Stomach (tissue), 8 donors: ENCODE measurements at regions not wholly inside any gene's neighbourhood (a gene's known extent, or its start where the extent isn't known, plus 50 kb on each side); places are given as distances from the start of the nearest gene placed in this dataset.

Source experiments
- DNase-seq, 2 donors: peaks; one replicate each; pipeline versions ENCODE4 v3.0.0 to v3.0.0-alpha.2; 2013 to 2019
- H3K27ac ChIP-seq, 5 donors: fragments of 200-600 bp in 4 of 5; sonication (generic) in 4 of 5; one replicate each; pipeline ENCODE4 v1.5.1; 2013 to 2019; ENCODE audit warnings: mild to moderate bottlenecking in 1 of 5, moderate library complexity in 1 of 5
- H3K27me3 ChIP-seq, 3 donors: fragments of 200-600 bp; sonication (generic); one replicate each; pipeline ENCODE4 v1.5.1; 2017 to 2019; ENCODE audit warnings: mixed run types in 1 of 3
- H3K36me3 ChIP-seq, 4 donors: fragments of 200-600 bp; sonication (generic); 1 replicate in 3 of 4; 2 replicates in 1 of 4; pipeline ENCODE4 v1.5.1; 2016 to 2019
- H3K4me1 ChIP-seq, 4 donors: fragments of 200-600 bp; sonication (generic); one replicate each; pipeline ENCODE4 v1.5.1; 2016 to 2019
- H3K4me3 ChIP-seq, 4 donors: fragments of 200-600 bp; sonication (generic) in 3 of 4; one replicate each; pipeline ENCODE4 v1.5.1; 2016 to 2019; ENCODE audit warnings: mild to moderate bottlenecking in 1 of 4
- H3K9me3 ChIP-seq, 4 donors: fragments of 200-600 bp; sonication (generic); one replicate each; pipeline ENCODE4 v1.5.1; 2016 to 2019
- CTCF ChIP-seq, 7 experiments: fragments of 450-650 bp in 4 of 7; fragments of 200-600 bp in 3 of 7; sonication (generic) in 3 of 7; IDR thresholded peaks; one replicate each; pipeline ENCODE4 v1.5.1; 2016 to 2019; ENCODE audit warnings: antibody characterized with exemption in 7 of 7, control low read depth in 2 of 7, mild to moderate bottlenecking in 1 of 7
- EP300 ChIP-seq: sonication (generic); formaldehyde crosslinking; IDR thresholded peaks from one replicate; pipeline ENCODE4 v1.6.1; 2017; ENCODE audit warnings: antibody characterized with exemption
- POLR2A ChIP-seq, 4 donors: fragments of 450-650 bp; IDR thresholded peaks; one replicate each; pipeline ENCODE4 v1.6.1; 2016; ENCODE audit warnings: antibody characterized with exemption in 4 of 4, control low read depth in 2 of 4, mild to moderate bottlenecking in 1 of 4, moderate library complexity in 1 of 4
- POLR2AphosphoS5 ChIP-seq, 3 donors: sonication (generic); formaldehyde crosslinking; IDR thresholded peaks; one replicate each; pipeline ENCODE4 v1.6.1; 2016; ENCODE audit warnings: antibody characterized with exemption in 3 of 3
- WGBS, 5 donors: extraction: QIAGEN DNeasy Blood & Tissue Kit in 3 of 5; methylation state at CpG; one replicate each; pipeline versions ENCODE4 v1.1.5 to v1.1.7; 2013 to 2018; 5-methylcytosine and 5-hydroxymethylcytosine counted together
- intact Hi-C: fragments of 100-400 bp; cut with DNase I; formaldehyde crosslinking; loops from one replicate; pipeline ENCODE4 v1.15.1; 2023; ENCODE audit warnings: low total_unique reads
- donor health status: healthy with polysubstance abuse.
- donor health status: Bipolar disorder and iron deficiency.
- donor health status: healthy.

GRCh38 chr15:92247649-92248242, 145.9 kb upstream of the ST8SIA2 start:
- intact Hi-C loops: no loop called here
- TF ChIP-seq EP300: no peak
- no peak for TF ChIP-seq POLR2A (IDR thresholded peaks at IDR 0.05)
- no peak for TF ChIP-seq CTCF (IDR thresholded peaks at IDR 0.05)
- TF ChIP-seq POLR2AphosphoS5 (IDR thresholded peaks at IDR 0.05): no peak
- WGBS, 5 donors: 79 to 83% (median 82%) methylated on average over 7 of the region's 7 CpGs
- H3K4me3 ChIP-seq: no peak overlapping the region
- DNase-seq: no peak
- no peak overlapping the region for H3K27ac ChIP-seq
- no peaks in the 10 kb centered on the region for H3K4me1 ChIP-seq
- H3K27me3 ChIP-seq: peaks cover 0 to 14% (median 0%) of the 10 kb centered on the region in 3 donors
- H3K9me3 ChIP-seq: no peaks in the 10 kb centered on the region
- H3K36me3 ChIP-seq: no peaks in the 10 kb centered on the region

GRCh38 chr15:92266796-92267685, 126.6 kb upstream of the ST8SIA2 start:
- intact Hi-C loops: no loop called here
- no peak overlapping the region for H3K27ac ChIP-seq
- no peaks in the 10 kb centered on the region for H3K36me3 ChIP-seq
- DNase-seq: no peak
- H3K27me3 ChIP-seq: peaks cover 0 to 17% (median 0%) of the 10 kb centered on the region in 3 donors
- H3K4me1 ChIP-seq: no peaks in the 10 kb centered on the region
- no peak overlapping the region for H3K4me3 ChIP-seq
- TF ChIP-seq EP300 (no peak), POLR2A (IDR thresholded peaks at IDR 0.05) (no peak), CTCF (IDR thresholded peaks at IDR 0.05) (no peak), POLR2AphosphoS5 (IDR thresholded peaks at IDR 0.05) (no peak)
- no peaks in the 10 kb centered on the region for H3K9me3 ChIP-seq
- 55 to 65% (median 61%) methylated on average over 14 of the region's 14 CpGs for WGBS, 5 donors

- intact Hi-C loops: no loop called here
- H3K27me3 ChIP-seq: peaks cover 0 to 25% (median 0%) of the 10 kb centered on the region in 3 donors
- TF ChIP-seq EP300: no peak
- TF ChIP-seq POLR2A (IDR thresholded peaks at IDR 0.05): no peak
- TF ChIP-seq POLR2AphosphoS5 (IDR thresholded peaks at IDR 0.05): no peak
- TF ChIP-seq CTCF (IDR thresholded peaks at IDR 0.05): no peak
- no peak overlapping the region for H3K4me3 ChIP-seq
- 50 to 66% (median 54%) methylated on average over 3 of the region's 3 CpGs for WGBS, 5 donors
- H3K9me3 ChIP-seq: no peaks in the 10 kb centered on the region
- no peaks in the 10 kb centered on the region for H3K36me3 ChIP-seq
- DNase-seq: peak in 1 of 2 donors; percentile 15
- no peak overlapping the region for H3K27ac ChIP-seq
- no peaks in the 10 kb centered on the region for H3K4me1 ChIP-seq
These were observed 124.8 kb upstream of the ST8SIA2 start for GRCh38 chr15:92268900-92269299.

GRCh38 chr15:92271179-92271578, 122.5 kb upstream of the ST8SIA2 start:
- no peak for TF ChIP-seq CTCF (IDR thresholded peaks at IDR 0.05)
- TF ChIP-seq POLR2AphosphoS5 (IDR thresholded peaks at IDR 0.05): no peak
- no peak for TF ChIP-seq EP300
- TF ChIP-seq POLR2A (IDR thresholded peaks at IDR 0.05): no peak
- WGBS, 5 donors: 45 to 71% (median 65%) methylated on average over 1 of the region's 1 CpG
- Histone ChIP-seq H3K27me3 (peaks cover 0 to 29% (median 0%) of the 10 kb centered on the region in 3 donors), H3K9me3 (no peaks in the 10 kb centered on the region), H3K27ac (no peak overlapping the region), H3K4me3 (no peak overlapping the region), H3K4me1 (no peaks in the 10 kb centered on the region), H3K36me3 (no peaks in the 10 kb centered on the region)
- intact Hi-C loops: no loop called here
- DNase-seq: no peak
